ENCODE measurements at regions not wholly inside any gene's neighbourhood (a gene's known extent, or its start where the extent isn't known, plus 50 kb on each side); places are given as distances from the start of the nearest gene placed in this dataset.

- Histone ChIP-seq H2BK120ac (ENCODE audit: low read depth, low read length, poor library complexity, severe bottlenecking) (no peak overlapping the region), H2AFZ (ENCODE audit: low read length) (no peak overlapping the region), H4K20me1 (ENCODE audit: control insufficient read depth, insufficient read depth, insufficient read length) (no peaks in the 10 kb centered on the region), H3K9ac (ENCODE audit: extremely low read depth, insufficient read length, low read length) (no peak overlapping the region), H2BK20ac (ENCODE audit: low read depth, low read length, poor library complexity, severe bottlenecking) (no peak overlapping the region), H3K18ac (ENCODE audit: insufficient read length, low read depth, low read length) (no peak overlapping the region), H3K56ac (ENCODE audit: insufficient read length, low read depth, low read length) (no peak overlapping the region), H4K8ac (replicated peaks; ENCODE audit: insufficient read length, low read depth, low read length) (no peak overlapping the region), H3K14ac (ENCODE audit: insufficient read depth, low read length) (no peak overlapping the region), H3K4me2 (ENCODE audit: insufficient read depth, insufficient read length, low read length) (no peak overlapping the region), H3K4ac (ENCODE audit: low read depth, low read length) (no peak overlapping the region), H3K4me1 (ENCODE audit: insufficient read depth, low read length) (no peaks in the 10 kb centered on the region), H3T11ph (ENCODE audit: low read length) (no peak overlapping the region), H3K23me2 (ENCODE audit: insufficient read length, low read depth, low read length, poor library complexity, severe bottlenecking) (no peaks in the 10 kb centered on the region), H3K27ac (ENCODE audit: insufficient read length, low read depth, low read length) (no peak overlapping the region), H2BK15ac (ENCODE audit: low read depth, low read length) (no peak overlapping the region), H3K27me3 (ENCODE audit: insufficient read depth, low read length) (no peaks in the 10 kb centered on the region), H4K91ac (ENCODE audit: insufficient read length, low read depth, low read length) (no peak overlapping the region), H3K23ac (ENCODE audit: insufficient read length, low read depth, low read length) (no peak overlapping the region), H3K79me1 (ENCODE audit: insufficient read depth, low read depth, low read length, poor library complexity, severe bottlenecking) (no peaks in the 10 kb centered on the region), H2AK5ac (ENCODE audit: insufficient read length, low read length) (no peak overlapping the region), H3K79me2 (ENCODE audit: insufficient read depth, low read length) (no peaks in the 10 kb centered on the region), H4K5ac (ENCODE audit: insufficient read length, low read depth, low read length) (no peak overlapping the region), H2BK5ac (ENCODE audit: insufficient read length, low read length) (no peak overlapping the region), H2BK12ac (ENCODE audit: insufficient read length, low read depth, low read length) (no peak overlapping the region), H3K9me3 (ENCODE audit: control insufficient read depth, low read depth, low read length) (no peaks in the 10 kb centered on the region)
- no peak for DNase-seq
- WGBS (ENCODE audit: extremely low coverage, insufficient read length, low lambda C conversion rate), result no CpG with 5 or more reads among the region's 30 CpGs
- Mint-ChIP-seq H3K36me3 (ENCODE audit: insufficient read depth in 1 of 3, low read depth in 3 of 3) (no peaks in the 10 kb centered on the region; a peak in 1 of 7 replicates), H3K9me3 (no peaks in the 10 kb centered on the region; a peak in 1 of 5 replicates), H3K27me3 (ENCODE audit: low read depth) (no peaks in the 10 kb centered on the region), H3K4me3 (no peak overlapping the region), H3K4me1 (peaks cover 4% of the 10 kb centered on the region in 2 experiments), H3K27ac (no peak overlapping the region)
- TF ChIP-seq, protein P1, sequence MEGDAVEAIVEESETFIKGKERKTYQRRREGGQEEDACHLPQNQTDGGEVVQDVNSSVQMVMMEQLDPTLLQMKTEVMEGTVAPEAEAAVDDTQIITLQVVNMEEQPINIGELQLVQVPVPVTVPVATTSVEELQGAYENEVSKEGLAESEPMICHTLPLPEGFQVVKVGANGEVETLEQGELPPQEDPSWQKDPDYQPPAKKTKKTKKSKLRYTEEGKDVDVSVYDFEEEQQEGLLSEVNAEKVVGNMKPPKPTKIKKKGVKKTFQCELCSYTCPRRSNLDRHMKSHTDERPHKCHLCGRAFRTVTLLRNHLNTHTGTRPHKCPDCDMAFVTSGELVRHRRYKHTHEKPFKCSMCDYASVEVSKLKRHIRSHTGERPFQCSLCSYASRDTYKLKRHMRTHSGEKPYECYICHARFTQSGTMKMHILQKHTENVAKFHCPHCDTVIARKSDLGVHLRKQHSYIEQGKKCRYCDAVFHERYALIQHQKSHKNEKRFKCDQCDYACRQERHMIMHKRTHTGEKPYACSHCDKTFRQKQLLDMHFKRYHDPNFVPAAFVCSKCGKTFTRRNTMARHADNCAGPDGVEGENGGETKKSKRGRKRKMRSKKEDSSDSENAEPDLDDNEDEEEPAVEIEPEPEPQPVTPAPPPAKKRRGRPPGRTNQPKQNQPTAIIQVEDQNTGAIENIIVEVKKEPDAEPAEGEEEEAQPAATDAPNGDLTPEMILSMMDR (conservative IDR thresholded peaks at IDR 0.05), result no peak
Measured at GRCh38 chr5:39721394-39721793, 296.6 kb upstream of the DAB2 start.

All from H9 (cell line).